HK-2 (cell line): ENCODE measurements at regions not wholly inside any gene's neighbourhood (a gene's known extent, or its start where the extent isn't known, plus 50 kb on each side); places are given as distances from the start of the nearest gene placed in this dataset.
A peak's percentile ranks its signal among the peaks of the same experiment; 100 is the strongest.

Source experiments
- DNase-seq: peaks from one replicate; pipeline ENCODE4 v3.0.0-alpha.2; 2018; ENCODE audit not compliant: unreplicated experiment

DNA sequence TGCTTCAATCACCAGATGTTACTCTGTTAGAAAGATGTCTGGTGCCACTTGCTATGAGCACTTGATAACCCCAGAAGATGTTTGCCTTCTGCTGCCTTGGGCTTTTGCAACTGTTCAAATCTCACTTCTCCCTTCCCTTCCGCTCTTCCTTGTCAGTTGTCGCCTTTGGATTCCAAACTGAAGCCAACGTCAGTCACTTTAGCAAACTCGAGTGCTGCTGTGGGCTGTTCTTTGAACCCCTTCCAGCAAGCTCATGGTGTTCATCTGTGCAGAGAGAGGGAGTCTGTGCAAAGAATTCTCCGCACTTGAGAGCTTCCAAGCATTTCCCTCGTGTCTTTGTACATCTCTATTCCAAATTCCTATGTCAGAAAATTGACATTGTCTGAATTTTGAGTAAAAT is 879.4 kb downstream of the CDH11 start:
- no peak for DNase-seq

GRCh38 chr16:64240586-64240985 is 881.3 kb downstream of the CDH11 start:
- DNase-seq, result peak; percentile 3

- DNase-seq, result no peak
These were observed 883.3 kb downstream of the CDH11 start for GRCh38 chr16:64238571-64238970.

DNA sequence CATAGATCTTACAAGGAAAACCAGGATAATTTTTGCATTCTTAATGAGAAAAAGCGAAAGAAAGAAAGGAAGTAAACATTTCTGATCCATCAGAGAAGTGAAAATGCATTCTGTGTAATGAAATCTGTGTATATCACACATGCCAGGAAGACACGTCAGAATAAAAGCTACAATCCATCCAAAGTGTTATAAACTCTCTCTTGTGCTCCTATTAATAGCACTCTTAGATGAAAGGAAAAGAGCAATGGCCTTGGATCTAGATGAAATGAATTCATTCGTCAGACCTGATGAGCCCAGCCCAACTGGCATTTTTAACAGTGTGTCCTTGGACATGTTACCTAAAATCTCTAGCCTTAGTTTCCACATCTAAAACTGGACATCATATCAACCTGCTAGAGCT is 885.5 kb downstream of the CDH11 start:
- no peak for DNase-seq

DNA sequence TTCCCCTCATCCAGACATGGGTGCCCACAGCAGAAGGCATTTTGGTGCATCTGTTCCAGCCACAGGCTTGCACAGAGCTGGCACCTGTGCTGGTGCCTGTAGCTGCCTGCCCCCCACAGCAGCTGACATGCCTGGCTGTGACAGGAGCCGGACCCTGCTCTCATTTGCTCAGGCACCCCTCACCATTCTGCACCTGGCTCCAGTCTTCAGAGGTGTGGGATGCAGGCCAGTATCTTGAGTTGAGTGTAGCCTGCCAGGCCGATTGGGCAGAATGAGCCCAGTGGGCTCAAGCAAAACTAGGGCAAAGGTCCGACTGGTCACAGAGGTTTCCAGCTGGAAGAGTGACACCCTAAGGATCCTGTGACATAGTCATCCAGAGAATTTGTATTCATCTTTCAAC is 887.7 kb downstream of the CDH11 start:
- no peak for DNase-seq

DNA sequence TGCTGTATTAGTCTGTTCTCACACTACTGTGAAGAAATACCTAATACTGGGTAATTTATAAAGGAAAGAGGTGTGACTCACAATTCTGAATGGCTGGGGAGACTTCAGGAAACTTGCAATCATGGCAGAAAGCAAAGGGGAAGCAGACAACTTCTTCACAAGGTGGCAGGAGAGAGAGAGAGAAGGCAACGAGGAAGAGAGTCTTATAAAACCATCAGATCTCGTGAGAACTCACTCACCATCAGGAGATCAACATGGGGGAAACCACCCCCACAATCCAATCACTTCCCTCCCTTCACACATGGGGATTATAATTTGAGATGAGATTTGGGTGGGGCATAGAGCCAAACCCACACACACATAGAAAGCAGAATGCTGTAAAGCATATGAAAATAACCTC is 896.2 kb downstream of the CDH11 start:
- no peak for DNase-seq

GRCh38 chr16:64225036-64225435 is 896.8 kb downstream of the CDH11 start:
- no peak for DNase-seq

- DNase-seq, result no peak
These were observed 903.9 kb downstream of the CDH11 start for GRCh38 chr16:64217789-64218535.

DNA sequence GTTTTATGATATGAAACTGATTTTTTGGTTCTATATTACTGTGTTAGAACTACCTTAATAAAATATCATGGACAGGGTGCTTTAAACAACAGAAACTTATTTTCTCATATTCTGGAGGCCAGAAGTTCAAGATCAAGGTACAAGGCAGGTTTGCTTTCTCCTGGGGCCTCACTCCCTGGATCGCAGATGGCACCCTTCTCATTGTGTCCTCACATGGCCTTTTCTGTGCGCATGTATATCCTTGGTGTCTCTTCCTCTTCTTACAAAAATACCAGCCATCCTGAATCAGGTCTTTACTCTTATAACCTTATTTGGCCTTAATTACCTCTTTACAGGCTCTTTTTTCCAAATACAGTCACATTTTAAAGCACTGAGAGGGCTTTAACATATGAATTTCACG is 906.1 kb downstream of the CDH11 start:
- no peak for DNase-seq

DNA sequence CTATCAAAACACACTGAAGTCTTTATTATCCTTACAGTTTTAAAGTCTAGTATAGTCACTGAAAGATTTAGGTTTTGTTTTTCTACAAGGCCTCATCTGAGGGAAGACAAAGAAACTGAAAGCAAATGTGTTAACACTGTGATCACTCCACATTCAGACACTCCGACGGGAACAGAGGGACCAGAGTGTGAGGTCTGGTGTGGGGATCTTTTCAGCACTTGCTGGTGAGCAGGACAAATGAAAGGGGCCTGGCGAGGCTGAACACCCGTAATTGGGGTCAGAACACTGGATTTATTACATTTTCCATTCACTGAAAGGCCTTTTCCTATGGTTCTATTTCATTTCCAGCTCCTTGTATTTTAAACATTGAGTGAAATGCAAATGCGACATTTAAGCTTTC is 910.5 kb downstream of the CDH11 start:
- no peak for DNase-seq

GRCh38 chr16:64206862-64207261 is 915.0 kb downstream of the CDH11 start:
- no peak for DNase-seq

DNA sequence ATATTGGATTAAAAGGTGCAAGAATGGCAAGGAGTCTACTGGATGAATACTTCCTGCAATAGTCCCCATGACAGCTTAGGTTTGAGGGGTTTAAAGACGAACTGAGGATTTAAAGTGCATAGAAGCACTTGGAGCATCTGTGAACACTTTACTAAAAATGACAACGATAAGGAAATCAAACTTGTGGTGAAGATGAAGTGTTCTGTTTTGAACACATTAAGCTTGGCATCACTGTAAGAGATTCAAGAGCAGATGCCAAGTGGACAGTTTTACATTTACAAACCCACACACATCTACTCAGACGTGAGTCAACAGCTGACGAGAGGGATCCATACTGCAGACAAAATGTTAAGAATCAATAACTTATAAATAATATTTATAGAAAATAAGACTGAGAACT is 918.7 kb downstream of the CDH11 start:
- DNase-seq, result no peak

GRCh38 chr16:64202571-64202970 is 919.3 kb downstream of the CDH11 start:
- DNase-seq, result no peak

GRCh38 chr16:64196444-64196843 is 925.4 kb downstream of the CDH11 start:
- DNase-seq, result no peak

DNA sequence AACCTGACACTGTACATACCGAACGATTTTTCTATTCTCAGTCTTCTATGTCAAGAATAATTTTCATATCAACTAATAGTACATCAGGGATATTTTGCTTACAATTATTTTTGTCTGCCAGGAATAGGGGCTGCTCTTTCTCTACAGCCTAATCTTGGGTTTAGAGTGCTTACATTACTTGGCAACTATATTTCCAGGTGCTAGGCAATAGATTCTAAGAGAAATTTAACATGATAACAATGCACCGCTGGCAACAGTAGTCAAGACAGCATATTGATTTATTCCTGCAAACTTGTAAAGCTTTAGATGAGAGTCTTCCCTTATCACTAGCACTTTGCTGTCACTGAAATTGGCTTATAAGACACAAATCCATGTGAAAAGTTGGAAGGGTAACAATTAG is 935.9 kb downstream of the CDH11 start:
- no peak for DNase-seq

- DNase-seq, result no peak
These were observed 937.7 kb downstream of the CDH11 start for GRCh38 chr16:64184156-64184555.

- no peak for DNase-seq
These were observed 938.9 kb downstream of the CDH11 start for GRCh38 chr16:64182985-64183384.

DNA sequence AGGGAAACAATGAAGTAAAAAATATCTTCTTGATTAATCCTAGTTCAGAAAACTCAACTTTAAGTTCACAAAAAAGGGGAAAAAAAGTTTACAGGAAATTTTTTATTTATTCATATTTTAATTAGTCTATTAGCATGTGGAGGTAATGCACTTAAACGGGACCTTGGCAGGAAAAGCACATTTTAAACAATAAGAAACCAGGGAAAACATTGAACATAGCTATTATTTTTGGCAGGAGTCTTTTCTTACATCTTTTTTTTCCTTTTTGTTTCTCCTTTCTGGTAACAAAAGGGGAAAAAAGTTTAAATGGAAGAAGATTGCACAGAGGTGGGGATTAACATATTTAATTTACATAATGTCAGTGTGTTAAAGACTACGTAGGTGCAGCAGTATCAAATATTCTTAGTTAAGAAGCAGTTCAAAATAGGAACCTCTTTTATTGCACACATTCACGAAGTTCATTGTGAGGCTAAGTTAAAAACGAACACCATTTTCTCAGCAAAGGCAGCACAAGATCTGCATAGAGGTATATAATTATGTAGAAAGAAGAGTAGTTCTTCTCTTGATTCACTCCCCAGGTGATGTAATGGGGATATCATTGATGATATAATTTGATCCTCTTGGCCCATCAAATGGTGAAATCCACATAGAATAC is 940.5 kb downstream of the CDH11 start:
- no peak for DNase-seq

DNA sequence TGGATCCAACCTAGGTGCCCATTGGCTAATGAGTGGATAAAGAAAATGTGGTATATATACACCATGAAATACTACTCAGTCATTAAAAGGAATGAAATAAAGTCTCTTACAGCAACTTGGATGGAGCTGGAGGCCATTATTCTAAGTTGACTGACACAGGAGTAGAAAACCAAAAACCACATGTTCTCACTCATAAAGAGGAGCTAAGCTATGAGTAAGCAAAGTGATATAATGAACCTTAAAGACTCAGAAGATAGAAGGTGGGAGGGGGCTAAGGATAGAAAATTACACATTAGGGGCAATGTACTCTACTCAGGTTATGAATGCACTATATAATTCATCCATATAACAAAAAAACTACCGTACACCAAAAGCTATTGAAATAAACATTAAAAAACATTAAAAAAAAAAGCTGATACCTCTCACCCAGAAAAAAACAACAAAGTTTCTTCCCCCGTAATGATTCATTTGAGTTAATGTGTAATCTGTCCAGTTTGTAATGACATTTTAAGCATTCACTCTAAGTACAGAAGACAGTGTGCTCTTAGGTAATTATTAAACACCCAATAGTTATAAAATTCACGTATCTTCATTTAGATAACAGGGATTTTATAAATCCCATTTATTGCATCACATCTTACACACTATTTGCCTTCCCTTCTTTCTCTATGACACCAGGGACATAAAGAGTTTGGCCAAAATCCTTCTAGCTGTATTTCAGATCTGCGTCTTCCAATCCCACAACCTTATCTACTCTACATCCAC is 941.5 kb downstream of the CDH11 start:
- no peak for DNase-seq

- no peak for DNase-seq
These were observed 947.5 kb downstream of the CDH11 start for GRCh38 chr16:64174327-64174726.

DNA sequence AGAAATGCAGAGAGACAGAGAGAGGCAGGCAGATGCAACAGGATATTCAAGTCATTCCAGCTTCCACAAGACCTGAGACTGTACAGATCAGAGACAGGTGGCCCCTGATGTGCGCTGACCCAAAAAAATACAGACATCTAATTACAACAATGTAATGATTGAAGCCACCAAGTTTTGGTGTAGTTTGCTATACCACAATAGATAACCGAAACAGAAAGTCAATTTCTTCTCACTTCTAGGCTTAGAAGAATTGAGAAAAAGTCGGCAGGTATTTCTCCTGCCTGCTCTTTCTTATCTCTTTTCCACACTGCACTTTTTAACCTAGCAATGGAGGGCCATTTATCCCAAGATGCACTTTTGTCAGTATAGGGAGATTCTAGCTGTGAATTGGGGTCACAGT is 949.2 kb downstream of the CDH11 start:
- no peak for DNase-seq

GRCh38 chr16:64172226-64172625 is 949.6 kb downstream of the CDH11 start:
- DNase-seq, result no peak

DNA sequence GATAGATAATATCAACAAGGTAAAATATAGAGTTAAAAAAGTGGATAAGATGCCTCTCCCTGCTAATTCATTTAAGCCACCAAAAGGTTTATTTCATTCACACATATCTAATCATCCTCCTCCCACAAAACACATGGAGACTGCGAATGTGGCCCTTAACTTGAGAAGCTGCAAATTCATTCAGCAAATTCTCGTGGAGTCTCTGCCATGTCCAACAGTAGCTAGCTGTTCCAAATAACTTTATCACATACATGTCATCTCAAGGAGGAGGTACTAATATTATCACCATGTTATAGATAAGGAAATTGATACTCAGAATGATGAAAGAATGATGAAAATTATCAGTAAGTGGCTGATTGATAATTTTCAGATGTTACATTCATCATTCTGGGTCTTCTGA is 950.2 kb downstream of the CDH11 start:
- DNase-seq, result no peak
